ENCODE measurements at regions not wholly inside any gene's neighbourhood (a gene's known extent, or its start where the extent isn't known, plus 50 kb on each side); places are given as distances from the start of the nearest gene placed in this dataset.

- DNase-seq (ENCODE audit: low spot score): no peak
Measured at GRCh38 chr14:28690029-28690692, 76.4 kb upstream of the FOXG1 start.

GRCh38 chr14:28695109-28695508 lies 71.5 kb upstream of the FOXG1 start:
- no peak for DNase-seq (ENCODE audit: low spot score)

- no peak for DNase-seq (ENCODE audit: low spot score)
Measured at GRCh38 chr14:28701733-28702132, 64.9 kb upstream of the FOXG1 start.

- DNase-seq (ENCODE audit: low spot score): no peak
Measured at GRCh38 chr14:28703482-28703881, 63.1 kb upstream of the FOXG1 start.

- peak; percentile 18 for DNase-seq (ENCODE audit: low spot score)
Measured at GRCh38 chr14:28704153-28704552, 62.4 kb upstream of the FOXG1 start.

- peak; percentile 56 for DNase-seq (ENCODE audit: low spot score)
Measured at GRCh38 chr14:28707814-28708213, 58.8 kb upstream of the FOXG1 start.

GRCh38 chr14:28709571-28710305 lies 56.8 kb upstream of the FOXG1 start:
- no peak for DNase-seq (ENCODE audit: low spot score)
